ENCODE measurements at regions not wholly inside any gene's neighbourhood (a gene's known extent, or its start where the extent isn't known, plus 50 kb on each side); places are given as distances from the start of the nearest gene placed in this dataset.

- TF ChIP-seq, protein P1, sequence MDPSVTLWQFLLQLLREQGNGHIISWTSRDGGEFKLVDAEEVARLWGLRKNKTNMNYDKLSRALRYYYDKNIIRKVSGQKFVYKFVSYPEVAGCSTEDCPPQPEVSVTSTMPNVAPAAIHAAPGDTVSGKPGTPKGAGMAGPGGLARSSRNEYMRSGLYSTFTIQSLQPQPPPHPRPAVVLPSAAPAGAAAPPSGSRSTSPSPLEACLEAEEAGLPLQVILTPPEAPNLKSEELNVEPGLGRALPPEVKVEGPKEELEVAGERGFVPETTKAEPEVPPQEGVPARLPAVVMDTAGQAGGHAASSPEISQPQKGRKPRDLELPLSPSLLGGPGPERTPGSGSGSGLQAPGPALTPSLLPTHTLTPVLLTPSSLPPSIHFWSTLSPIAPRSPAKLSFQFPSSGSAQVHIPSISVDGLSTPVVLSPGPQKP (IDR thresholded peaks at IDR 0.05; ENCODE audit: low read depth, low read length), result no peak
- TF ChIP-seq POU2F2 (IDR thresholded peaks at IDR 0.05; ENCODE audit: borderline replicate concordance, low read depth, low read length), result no peak
- TF ChIP-seq SMAD5 (IDR thresholded peaks at IDR 0.05; ENCODE audit: low read depth), result no peak
- TF ChIP-seq, protein P2, sequence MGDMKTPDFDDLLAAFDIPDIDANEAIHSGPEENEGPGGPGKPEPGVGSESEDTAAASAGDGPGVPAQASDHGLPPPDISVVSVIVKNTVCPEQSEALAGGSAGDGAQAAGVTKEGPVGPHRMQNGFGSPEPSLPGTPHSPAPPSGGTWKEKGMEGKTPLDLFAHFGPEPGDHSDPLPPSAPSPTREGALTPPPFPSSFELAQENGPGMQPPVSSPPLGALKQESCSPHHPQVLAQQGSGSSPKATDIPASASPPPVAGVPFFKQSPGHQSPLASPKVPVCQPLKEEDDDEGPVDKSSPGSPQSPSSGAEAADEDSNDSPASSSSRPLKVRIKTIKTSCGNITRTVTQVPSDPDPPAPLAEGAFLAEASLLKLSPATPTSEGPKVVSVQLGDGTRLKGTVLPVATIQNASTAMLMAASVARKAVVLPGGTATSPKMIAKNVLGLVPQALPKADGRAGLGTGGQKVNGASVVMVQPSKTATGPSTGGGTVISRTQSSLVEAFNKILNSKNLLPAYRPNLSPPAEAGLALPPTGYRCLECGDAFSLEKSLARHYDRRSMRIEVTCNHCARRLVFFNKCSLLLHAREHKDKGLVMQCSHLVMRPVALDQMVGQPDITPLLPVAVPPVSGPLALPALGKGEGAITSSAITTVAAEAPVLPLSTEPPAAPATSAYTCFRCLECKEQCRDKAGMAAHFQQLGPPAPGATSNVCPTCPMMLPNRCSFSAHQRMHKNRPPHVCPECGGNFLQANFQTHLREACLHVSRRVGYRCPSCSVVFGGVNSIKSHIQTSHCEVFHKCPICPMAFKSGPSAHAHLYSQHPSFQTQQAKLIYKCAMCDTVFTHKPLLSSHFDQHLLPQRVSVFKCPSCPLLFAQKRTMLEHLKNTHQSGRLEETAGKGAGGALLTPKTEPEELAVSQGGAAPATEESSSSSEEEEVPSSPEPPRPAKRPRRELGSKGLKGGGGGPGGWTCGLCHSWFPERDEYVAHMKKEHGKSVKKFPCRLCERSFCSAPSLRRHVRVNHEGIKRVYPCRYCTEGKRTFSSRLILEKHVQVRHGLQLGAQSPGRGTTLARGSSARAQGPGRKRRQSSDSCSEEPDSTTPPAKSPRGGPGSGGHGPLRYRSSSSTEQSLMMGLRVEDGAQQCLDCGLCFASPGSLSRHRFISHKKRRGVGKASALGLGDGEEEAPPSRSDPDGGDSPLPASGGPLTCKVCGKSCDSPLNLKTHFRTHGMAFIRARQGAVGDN (IDR thresholded peaks at IDR 0.05), result no peak
- TF ChIP-seq SPI1 (IDR thresholded peaks at IDR 0.05; ENCODE audit: borderline replicate concordance, insufficient read depth, low read depth, low read length), result no peak
- no peak for TF ChIP-seq RB1 (IDR thresholded peaks at IDR 0.05; ENCODE audit: borderline replicate concordance)
- no peak for TF ChIP-seq MYB (IDR thresholded peaks at IDR 0.05; ENCODE audit: borderline replicate concordance, low read depth, low read length)
- no peak for TF ChIP-seq GATAD2B (conservative IDR thresholded peaks at IDR 0.05; ENCODE audit: low read depth)
Observed at GRCh38 chr5:172544371-172545095, 90.2 kb upstream of the SH3PXD2B start (continued).

Measured in GM12878 (cell line).